WTC11 (cell line): ENCODE measurements at regions not wholly inside any gene's neighbourhood (a gene's known extent, or its start where the extent isn't known, plus 50 kb on each side); places are given as distances from the start of the nearest gene placed in this dataset.

ENCODE experiments used
- ATAC-seq: fragments of 200-7000 bp; cut with Tn5 transposase; 2 replicates; pipeline ENCODE4 v1.10.0; 2021; ENCODE audit warnings: mild to moderate bottlenecking, moderate library complexity
- CTCF ChIA-PET: fragments of 300-600 bp; sonication (Branson Sonifier 250); formaldehyde crosslinking; loops from one replicate; lab custom pipeline; 2021; ENCODE audit warnings: antibody characterized with exemption; lab: Charles Lee
- POLR2A ChIA-PET: fragments of 350-600 bp; sonication (Branson Sonifier 250); formaldehyde crosslinking; loops from one replicate; lab custom pipeline; 2021; ENCODE audit warnings: antibody characterized with exemption; lab: Charles Lee
- DNase-seq: peaks from one replicate; pipeline ENCODE4 v3.0.0; 2021; ENCODE audit warnings: low spot score
- H3K27ac Mint-ChIP-seq: 2 replicates; pipeline ENCODE4 v1.8.0; 2021; ENCODE audit warnings: mixed read lengths
- H3K27me3 Mint-ChIP-seq: 2 replicates; pipeline ENCODE4 v1.8.0; 2021; ENCODE audit warnings: low read depth, mild to moderate bottlenecking, moderate library complexity, mixed read lengths
- H3K36me3 Mint-ChIP-seq: 2 replicates; pipeline ENCODE4 v1.8.0; 2021; ENCODE audit warnings: mixed read lengths
- H3K4me1 Mint-ChIP-seq: 2 replicates; pipeline ENCODE4 v1.8.0; 2022; ENCODE audit warnings: mixed read lengths
- H3K4me3 Mint-ChIP-seq: 2 replicates; pipeline ENCODE4 v1.8.0; 2021; ENCODE audit warnings: mild to moderate bottlenecking, moderate library complexity, mixed read lengths
- H3K9me3 Mint-ChIP-seq: 2 replicates; pipeline ENCODE4 v1.8.0; 2021; ENCODE audit warnings: mixed read lengths
- FOXK1 ChIP-seq: sonication (generic); formaldehyde crosslinking; IDR thresholded peaks from 2 replicates; pipeline ENCODE4 v1.8.0; 2022; ENCODE audit warnings: mild to moderate bottlenecking, moderate library complexity, missing genetic modification reagents
- IRF2 ChIP-seq: sonication (generic); formaldehyde crosslinking; IDR thresholded peaks from 2 replicates; pipeline ENCODE4 v1.8.0; 2022; ENCODE audit warnings: low read depth, missing genetic modification reagents, borderline replicate concordance
- NFYB ChIP-seq: sonication (generic); formaldehyde crosslinking; conservative IDR thresholded peaks from 2 replicates; pipeline ENCODE4 v1.8.0; 2022; ENCODE audit warnings: low read depth, missing genetic modification reagents
- NR1H2 ChIP-seq: sonication (generic); formaldehyde crosslinking; IDR thresholded peaks from 2 replicates; pipeline ENCODE4 v1.9.0; 2021; ENCODE audit warnings: mild to moderate bottlenecking, moderate library complexity, missing genetic modification reagents
- NR3C1 ChIP-seq: sonication (generic); formaldehyde crosslinking; conservative IDR thresholded peaks from 2 replicates; pipeline ENCODE4 v1.8.1; 2023; ENCODE audit warnings: low read depth, mild to moderate bottlenecking, missing genetic modification reagents
- OVOL2 ChIP-seq: fragments of 250-450 bp; sonication (Bioruptor Pico); IDR thresholded peaks from 2 replicates; pipeline ENCODE4 v1.9.0; 2021; ENCODE audit warnings: mild to moderate bottlenecking, borderline replicate concordance
- SOX15 ChIP-seq: fragments of 250-450 bp; sonication (Bioruptor Pico); IDR thresholded peaks from 2 replicates; pipeline ENCODE4 v1.9.0; 2021; ENCODE audit warnings: mild to moderate bottlenecking
- ZNF138 ChIP-seq: sonication (generic); formaldehyde crosslinking; conservative IDR thresholded peaks from 2 replicates; pipeline ENCODE4 v1.8.1; 2022; ENCODE audit warnings: mild to moderate bottlenecking, moderate library complexity, missing genetic modification reagents
- ZNF416 ChIP-seq: fragments of 250-450 bp; sonication (Bioruptor Pico); IDR thresholded peaks from 2 replicates; pipeline ENCODE4 v1.9.0; 2021; ENCODE audit warnings: mild to moderate bottlenecking, inconsistent platforms
- TF ChIP-seq, protein P1 (sequence below): sonication (generic); formaldehyde crosslinking; conservative IDR thresholded peaks from 2 replicates; pipeline ENCODE4 v1.8.1; 2022; ENCODE audit warnings: mild to moderate bottlenecking, missing genetic modification reagents
- TF ChIP-seq, protein P2 (sequence below): fragments of 250-450 bp; sonication (Bioruptor Pico); IDR thresholded peaks from 2 replicates; pipeline ENCODE4 v1.9.0; 2021; ENCODE audit warnings: moderate library complexity, mild to moderate bottlenecking, inconsistent platforms, borderline replicate concordance
- TF ChIP-seq, protein P3 (sequence below): fragments of 250-450 bp; sonication (Bioruptor Pico); IDR thresholded peaks from 2 replicates; pipeline ENCODE4 v1.9.0; 2021; ENCODE audit warnings: mild to moderate bottlenecking
- TF ChIP-seq, protein P4 (sequence below): sonication (generic); formaldehyde crosslinking; IDR thresholded peaks from 2 replicates; pipeline ENCODE4 v1.8.0; 2022; ENCODE audit warnings: mild to moderate bottlenecking, missing genetic modification reagents
- TF ChIP-seq, protein P5 (sequence below): sonication (generic); formaldehyde crosslinking; IDR thresholded peaks from 2 replicates; pipeline ENCODE4 v1.8.0; 2022; ENCODE audit warnings: mild to moderate bottlenecking, missing genetic modification reagents
- TF ChIP-seq, protein P6 (sequence below): sonication (generic); formaldehyde crosslinking; IDR thresholded peaks from 2 replicates; pipeline ENCODE4 v1.8.1; 2022; ENCODE audit warnings: mild to moderate bottlenecking, missing genetic modification reagents, moderate library complexity, borderline replicate concordance

DNA sequence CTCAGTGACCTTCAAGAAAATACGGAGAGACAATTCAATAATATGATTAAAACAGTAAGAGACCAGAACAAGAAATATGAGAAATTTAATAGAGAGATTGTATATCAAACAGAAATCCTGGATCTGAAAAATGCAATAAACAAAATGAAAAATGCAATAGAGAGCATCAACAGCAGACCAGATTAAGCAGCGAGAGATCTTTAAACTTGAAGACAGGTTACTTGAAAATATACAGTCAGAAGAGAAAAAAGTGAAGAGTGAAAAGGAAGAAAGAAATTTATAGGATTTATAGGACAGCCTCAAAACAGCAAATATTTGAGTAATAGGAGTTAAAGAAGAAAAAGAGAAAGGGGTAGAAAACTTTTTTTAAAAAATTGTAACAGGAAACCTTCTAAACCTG is 813.9 kb upstream of the GRM7 start (continued):
- TF ChIP-seq, protein P1, sequence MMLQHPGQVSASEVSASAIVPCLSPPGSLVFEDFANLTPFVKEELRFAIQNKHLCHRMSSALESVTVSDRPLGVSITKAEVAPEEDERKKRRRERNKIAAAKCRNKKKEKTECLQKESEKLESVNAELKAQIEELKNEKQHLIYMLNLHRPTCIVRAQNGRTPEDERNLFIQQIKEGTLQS (CRISPR knock-in tag), result no peak

DNA sequence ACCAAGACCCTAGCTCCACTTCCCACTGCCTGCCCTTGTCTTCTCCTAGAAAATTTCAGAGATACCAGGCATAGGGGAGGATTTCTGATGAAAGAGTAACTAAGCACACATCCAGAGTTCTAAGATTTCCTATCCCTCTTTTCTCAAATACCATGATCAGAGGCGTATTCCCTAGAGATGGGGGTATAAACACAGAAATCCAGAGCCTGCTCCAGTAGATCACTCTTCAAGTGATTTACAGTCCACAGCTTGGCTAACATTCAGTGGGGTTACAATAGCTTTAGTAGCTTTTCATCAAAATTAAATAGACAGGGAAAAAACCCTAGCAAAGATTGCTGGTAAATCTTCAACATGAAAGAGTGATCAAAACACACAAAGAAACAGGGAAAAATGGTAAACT is 800.7 kb upstream of the GRM7 start:
- ATAC-seq, result no peak
- H3K4me3 Mint-ChIP-seq, result no peak overlapping the region
- peaks cover 22% of the 10 kb centered on the region for H3K36me3 Mint-ChIP-seq
- no peak overlapping the region for H3K27ac Mint-ChIP-seq
- TF ChIP-seq, protein P1 (CRISPR knock-in tag), result no peak
- TF ChIP-seq NR1H2 (CRISPR knock-in tag), result no peak
- TF ChIP-seq, all 79 proteins: peak for 0
- peaks cover 24% of the 10 kb centered on the region for H3K4me1 Mint-ChIP-seq
- POLR2A ChIA-PET, result no interaction called here
- CTCF ChIA-PET, result no interaction called here
- H3K27me3 Mint-ChIP-seq, result no peaks in the 10 kb centered on the region
- peaks cover 58% of the 10 kb centered on the region for H3K9me3 Mint-ChIP-seq
- no peak for DNase-seq

DNA sequence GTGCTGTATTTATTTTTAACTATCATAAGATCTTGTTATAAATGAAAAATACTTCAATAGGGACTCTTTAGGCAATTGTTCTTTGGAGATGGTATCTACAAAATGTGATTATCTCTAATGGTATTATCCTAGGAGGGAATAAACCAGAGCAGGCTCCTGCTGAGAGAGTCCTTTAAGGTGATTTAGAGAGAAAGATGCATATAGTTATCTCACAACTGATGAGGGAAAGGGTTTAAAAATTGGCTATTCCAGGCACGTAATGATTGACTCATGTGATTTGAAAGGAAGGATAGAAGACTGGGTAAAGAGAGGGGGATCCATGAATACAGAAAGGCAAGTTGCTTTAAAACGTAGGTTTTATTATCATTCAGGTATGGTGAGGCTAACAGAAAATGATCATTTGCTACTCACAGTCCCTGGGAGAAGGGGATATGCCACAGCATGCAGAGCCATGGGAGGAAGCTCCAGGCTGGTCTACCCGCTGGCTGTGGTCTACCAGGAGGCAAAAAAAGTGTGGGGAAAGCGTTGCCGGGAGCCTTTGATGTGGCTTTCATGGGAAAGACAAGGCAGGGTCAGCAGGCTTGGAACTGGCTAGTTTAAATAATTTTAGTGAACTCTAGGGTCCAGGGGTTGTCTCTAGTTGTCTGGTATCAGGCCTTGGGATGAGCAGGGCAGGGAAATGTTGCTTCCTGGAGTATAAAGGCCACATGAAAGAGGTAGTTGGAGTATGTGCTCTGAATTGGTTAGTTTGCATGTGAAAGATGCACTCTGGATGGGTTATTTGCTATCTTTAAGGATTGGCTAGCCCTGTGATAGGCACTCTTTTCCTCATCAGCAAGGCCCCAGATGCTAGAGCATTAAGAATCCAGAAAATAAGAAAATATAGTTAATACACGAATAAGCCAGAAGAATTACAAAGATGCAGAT is 798.4 kb upstream of the GRM7 start:
- Mint-ChIP-seq H3K4me3 (no peak overlapping the region), H3K4me1 (peaks cover 36% of the 10 kb centered on the region), H3K27me3 (no peaks in the 10 kb centered on the region), H3K9me3 (peaks cover 61% of the 10 kb centered on the region), H3K36me3 (peaks cover 23% of the 10 kb centered on the region), H3K27ac (no peak overlapping the region; the same call in 1 of the 2 replicates)
- CTCF ChIA-PET, result no interaction called here
- no peak for DNase-seq
- peak; percentile 84 for ATAC-seq
- POLR2A ChIA-PET, result no interaction called here
- TF ChIP-seq, protein P2, sequence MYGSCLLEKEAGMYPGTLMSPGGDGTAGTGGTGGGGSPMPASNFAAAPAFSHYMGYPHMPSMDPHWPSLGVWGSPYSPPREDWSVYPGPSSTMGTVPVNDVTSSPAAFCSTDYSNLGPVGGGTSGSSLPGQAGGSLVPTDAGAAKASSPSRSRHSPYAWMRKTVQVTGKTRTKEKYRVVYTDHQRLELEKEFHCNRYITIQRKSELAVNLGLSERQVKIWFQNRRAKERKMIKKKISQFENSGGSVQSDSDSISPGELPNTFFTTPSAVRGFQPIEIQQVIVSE (CRISPR knock-in tag), result no peak
- TF ChIP-seq IRF2 (CRISPR knock-in tag), result no peak
- TF ChIP-seq, protein P3, sequence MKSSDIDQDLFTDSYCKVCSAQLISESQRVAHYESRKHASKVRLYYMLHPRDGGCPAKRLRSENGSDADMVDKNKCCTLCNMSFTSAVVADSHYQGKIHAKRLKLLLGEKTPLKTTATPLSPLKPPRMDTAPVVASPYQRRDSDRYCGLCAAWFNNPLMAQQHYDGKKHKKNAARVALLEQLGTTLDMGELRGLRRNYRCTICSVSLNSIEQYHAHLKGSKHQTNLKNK, result no peak
- no peak for TF ChIP-seq ZNF138 (CRISPR knock-in tag)
- TF ChIP-seq NR3C1 (CRISPR knock-in tag), result no peak
- TF ChIP-seq, protein P4, sequence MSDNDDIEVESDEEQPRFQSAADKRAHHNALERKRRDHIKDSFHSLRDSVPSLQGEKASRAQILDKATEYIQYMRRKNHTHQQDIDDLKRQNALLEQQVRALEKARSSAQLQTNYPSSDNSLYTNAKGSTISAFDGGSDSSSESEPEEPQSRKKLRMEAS, result no peak
- TF ChIP-seq, protein P5, sequence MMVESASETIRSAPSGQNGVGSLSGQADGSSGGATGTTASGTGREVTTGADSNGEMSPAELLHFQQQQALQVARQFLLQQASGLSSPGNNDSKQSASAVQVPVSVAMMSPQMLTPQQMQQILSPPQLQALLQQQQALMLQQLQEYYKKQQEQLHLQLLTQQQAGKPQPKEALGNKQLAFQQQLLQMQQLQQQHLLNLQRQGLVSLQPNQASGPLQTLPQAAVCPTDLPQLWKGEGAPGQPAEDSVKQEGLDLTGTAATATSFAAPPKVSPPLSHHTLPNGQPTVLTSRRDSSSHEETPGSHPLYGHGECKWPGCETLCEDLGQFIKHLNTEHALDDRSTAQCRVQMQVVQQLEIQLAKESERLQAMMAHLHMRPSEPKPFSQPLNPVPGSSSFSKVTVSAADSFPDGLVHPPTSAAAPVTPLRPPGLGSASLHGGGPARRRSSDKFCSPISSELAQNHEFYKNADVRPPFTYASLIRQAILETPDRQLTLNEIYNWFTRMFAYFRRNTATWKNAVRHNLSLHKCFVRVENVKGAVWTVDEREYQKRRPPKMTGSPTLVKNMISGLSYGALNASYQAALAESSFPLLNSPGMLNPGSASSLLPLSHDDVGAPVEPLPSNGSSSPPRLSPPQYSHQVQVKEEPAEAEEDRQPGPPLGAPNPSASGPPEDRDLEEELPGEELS (CRISPR knock-in tag), result no peak
- TF ChIP-seq ZNF416, result no peak
- no peak for TF ChIP-seq OVOL2 (CRISPR knock-in tag)
- no peak for TF ChIP-seq NFYB (CRISPR knock-in tag)
- TF ChIP-seq FOXK1, result no peak
- TF ChIP-seq SOX15 (CRISPR knock-in tag), result no peak
- TF ChIP-seq, protein P6, sequence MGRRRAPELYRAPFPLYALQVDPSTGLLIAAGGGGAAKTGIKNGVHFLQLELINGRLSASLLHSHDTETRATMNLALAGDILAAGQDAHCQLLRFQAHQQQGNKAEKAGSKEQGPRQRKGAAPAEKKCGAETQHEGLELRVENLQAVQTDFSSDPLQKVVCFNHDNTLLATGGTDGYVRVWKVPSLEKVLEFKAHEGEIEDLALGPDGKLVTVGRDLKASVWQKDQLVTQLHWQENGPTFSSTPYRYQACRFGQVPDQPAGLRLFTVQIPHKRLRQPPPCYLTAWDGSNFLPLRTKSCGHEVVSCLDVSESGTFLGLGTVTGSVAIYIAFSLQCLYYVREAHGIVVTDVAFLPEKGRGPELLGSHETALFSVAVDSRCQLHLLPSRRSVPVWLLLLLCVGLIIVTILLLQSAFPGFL, result no peak
